AG10803 (cell line): ENCODE measurements at regions not wholly inside any gene's neighbourhood (a gene's known extent, or its start where the extent isn't known, plus 50 kb on each side); places are given as distances from the start of the nearest gene placed in this dataset.

Source experiments
- DNase-seq: peaks from one replicate; pipeline ENCODE4 v3.0.0; 2010; ENCODE audit warnings: low read depth
- H3K4me3 ChIP-seq: 2 replicates; pipeline ENCODE4 v1.5.1; 2011; ENCODE audit warnings: mild to moderate bottlenecking, low read length, control low read depth
- TF ChIP-seq, protein P1 (sequence below): conservative IDR thresholded peaks from 2 replicates; pipeline ENCODE4 v1.5.1; 2011; ENCODE audit warnings: mild to moderate bottlenecking, low read length, control low read depth, inconsistent platforms

DNA sequence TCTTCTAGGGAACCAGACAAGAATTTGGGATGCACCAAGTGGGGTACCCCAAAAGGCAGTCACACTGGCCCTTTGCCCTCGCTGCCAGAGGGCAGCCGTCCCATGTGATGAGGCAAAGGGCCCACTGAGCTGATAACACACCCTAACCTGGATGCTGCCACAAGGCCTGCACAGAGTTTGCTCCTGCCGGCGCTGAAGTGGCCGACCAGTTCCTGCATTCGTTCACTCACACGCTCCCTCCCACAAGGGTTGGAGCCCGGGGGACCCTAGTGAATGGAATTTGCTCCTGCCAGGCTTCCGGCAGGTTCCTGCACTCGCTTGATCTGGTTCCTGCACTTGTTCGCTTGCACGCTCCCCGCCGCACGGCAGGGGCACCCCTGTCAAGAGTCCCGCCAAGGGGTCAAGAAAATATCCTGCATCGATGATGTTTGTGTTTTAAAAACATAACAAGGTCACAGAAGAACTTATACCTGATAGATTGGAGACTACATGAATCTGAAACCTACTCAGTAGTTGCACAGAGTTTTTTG, 296.4 kb upstream of the VCX start:
- no peak for DNase-seq
- no peak overlapping the region for H3K4me3 ChIP-seq
- TF ChIP-seq, protein P1, sequence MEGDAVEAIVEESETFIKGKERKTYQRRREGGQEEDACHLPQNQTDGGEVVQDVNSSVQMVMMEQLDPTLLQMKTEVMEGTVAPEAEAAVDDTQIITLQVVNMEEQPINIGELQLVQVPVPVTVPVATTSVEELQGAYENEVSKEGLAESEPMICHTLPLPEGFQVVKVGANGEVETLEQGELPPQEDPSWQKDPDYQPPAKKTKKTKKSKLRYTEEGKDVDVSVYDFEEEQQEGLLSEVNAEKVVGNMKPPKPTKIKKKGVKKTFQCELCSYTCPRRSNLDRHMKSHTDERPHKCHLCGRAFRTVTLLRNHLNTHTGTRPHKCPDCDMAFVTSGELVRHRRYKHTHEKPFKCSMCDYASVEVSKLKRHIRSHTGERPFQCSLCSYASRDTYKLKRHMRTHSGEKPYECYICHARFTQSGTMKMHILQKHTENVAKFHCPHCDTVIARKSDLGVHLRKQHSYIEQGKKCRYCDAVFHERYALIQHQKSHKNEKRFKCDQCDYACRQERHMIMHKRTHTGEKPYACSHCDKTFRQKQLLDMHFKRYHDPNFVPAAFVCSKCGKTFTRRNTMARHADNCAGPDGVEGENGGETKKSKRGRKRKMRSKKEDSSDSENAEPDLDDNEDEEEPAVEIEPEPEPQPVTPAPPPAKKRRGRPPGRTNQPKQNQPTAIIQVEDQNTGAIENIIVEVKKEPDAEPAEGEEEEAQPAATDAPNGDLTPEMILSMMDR, result no peak

DNA sequence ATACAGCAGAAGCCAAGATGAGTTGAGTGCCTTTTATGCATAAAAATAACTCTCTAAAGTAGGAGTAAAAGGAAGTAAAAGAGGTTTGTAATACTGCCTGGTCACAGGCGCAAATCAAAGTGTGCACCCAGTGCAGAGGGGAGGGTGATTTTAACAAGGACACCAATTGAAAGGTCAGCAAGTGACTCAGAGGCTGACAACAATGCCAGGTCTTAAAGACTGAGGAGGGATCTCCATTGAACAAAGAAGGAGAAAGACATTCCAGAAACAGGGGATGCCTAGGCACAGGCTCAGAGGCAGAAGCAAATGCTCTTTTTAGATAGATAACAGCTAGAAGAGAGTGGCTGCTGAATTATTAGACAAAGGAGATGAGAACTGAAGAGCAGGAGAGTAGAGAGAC, 297.4 kb upstream of the VCX start:
- no peak overlapping the region for H3K4me3 ChIP-seq
- DNase-seq, result no peak
- TF ChIP-seq, protein P1, result no peak

DNA sequence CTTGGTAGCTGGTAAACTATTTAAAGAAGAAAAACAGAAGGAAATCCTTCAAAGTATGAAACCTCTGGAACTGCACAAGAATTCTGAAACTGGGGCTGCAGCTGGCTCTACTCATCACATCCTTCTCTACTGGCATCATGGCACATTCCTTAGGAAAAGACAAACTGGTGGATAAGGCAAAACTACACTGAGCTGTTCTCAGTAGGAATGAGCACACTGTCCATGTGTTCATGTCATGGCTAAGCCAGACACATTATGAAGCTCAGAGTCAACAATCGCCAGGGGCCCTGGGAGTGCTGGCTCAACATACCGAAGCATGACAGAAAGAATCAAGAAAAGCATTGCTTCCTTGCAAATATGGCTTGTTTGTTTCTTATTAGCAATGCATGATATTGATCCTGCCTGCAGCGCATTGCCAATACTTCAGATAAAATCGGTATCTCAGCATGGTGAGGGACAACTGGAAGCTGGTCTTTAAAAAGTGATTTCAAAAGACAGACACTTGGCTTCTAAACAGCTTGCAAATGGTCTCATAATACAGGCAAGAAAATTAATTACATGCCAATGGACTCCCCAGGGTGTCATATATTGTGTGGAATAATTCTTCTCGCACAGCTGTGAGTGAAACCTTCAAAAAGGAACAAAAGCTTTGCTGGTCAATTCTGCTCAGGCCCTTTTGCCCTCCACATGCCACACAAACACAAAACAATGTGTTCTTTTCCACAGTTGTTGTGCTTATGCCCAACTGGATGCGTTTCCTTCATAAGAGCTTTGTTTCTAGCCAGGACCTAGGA, 300.2 kb upstream of the VCX start:
- DNase-seq, result no peak
- TF ChIP-seq, protein P1, result no peak

DNA sequence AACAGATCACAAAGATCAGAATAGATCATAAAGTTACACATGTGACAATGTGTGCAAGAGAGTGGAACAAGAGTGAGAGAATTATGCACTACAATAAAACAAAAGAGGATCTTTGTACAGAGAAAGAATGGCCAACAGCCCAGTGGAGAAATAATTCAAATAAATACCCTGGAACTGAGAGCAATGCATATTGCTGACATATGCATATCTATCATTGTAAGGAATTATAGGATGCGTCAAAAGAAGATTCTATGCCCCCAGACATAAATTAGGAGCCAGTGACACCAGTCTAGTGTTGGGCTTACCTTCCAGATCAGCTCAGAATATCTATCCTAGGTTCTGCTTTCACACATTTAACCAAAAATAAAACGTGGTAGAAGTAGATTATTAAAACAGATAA, 320.1 kb upstream of the VCX start:
- no peak for DNase-seq
- TF ChIP-seq, protein P1, result no peak
- H3K4me3 ChIP-seq, result no peak overlapping the region

More for the DNA sequence above, 300.2 kb upstream of the VCX start:
- H3K4me3 ChIP-seq, result no peak overlapping the region

DNA sequence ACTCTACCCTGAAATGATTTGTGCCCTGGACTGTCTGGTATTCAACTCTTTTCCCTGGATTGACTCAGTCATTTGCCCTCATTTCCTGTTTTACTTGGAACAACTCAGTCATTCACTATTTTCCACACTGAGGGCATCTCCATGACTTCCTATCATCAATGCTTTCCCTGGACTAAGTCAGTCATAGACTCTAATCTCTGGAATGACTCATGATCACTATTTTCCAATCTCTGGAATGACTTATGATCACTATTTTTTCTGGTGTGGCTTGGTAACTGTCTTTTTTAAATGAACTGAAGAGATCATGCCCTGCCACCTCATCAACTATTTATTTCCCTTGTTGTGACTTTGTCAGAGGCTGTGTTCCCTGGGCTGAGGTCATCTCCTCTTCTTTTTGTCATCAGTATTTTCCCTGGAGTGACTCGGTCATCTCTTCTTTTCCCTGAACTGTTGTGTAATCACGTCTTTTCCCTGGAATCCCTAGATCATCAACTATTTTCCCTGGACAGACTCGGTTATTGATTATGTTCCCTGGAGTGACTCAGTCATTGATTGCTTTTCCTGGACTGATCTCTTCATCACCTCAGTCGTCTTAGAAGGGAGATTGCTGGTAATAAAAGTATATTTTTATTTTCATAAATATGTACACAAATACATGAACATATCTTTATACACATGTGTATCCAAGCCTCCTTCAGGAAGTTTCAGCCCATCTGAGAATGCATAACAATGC, 327.1 kb upstream of the VCX start:
- H3K4me3 ChIP-seq, result no peak overlapping the region
- DNase-seq, result peak; percentile 3
- TF ChIP-seq, protein P1, result no peak

DNA sequence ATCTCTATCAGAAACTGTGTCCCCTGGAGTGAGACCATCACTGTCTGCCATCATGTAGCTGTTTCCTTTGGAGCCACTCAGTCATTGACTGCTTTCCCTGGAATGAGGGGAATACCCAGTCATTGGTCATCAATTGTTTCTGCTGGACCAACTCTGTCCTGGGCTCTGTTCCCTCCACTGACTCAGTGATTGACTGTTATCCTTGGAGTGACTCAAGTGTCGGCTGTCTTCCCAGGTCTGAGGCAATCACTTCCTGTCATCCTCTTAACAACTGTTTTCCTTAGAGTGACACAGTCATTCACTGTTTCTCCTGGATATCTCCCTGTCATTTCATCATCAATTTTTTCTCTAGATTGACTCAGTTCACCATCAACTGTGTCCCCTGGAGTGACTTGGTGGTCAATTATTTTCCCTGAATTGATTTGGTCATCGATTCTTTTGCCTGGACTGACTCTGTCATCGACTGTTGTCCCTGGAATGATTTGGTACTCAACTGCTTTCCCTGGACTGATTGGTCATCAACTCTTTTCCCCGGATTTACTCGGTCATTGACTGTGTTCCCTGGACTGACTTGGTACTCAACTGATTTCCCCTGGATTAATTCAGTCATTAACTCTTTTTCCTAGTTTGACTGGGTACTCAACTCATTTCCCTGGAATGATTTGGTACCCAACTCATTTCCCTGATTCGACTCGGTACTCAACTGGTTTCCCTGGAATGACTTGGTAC, 327.9 kb upstream of the VCX start:
- TF ChIP-seq, protein P1, result no peak
- no peak overlapping the region for H3K4me3 ChIP-seq
- DNase-seq, result peak; percentile 15
